OCI-LY1 (cell line): ENCODE measurements at regions not wholly inside any gene's neighbourhood (a gene's known extent, or its start where the extent isn't known, plus 50 kb on each side); places are given as distances from the start of the nearest gene placed in this dataset.

ENCODE experiments used
- EZH2 ChIP-seq: fragments of 200-600 bp; sonication (generic), shearing (Covaris generic); IDR thresholded peaks from 2 replicates; pipeline ENCODE4 v1.8.0; 2017; ENCODE audit warnings: borderline replicate concordance, mixed run types, mild to moderate bottlenecking, antibody characterized with exemption, low read length, moderate library complexity, mixed read lengths
- TF ChIP-seq, protein P1 (sequence below): fragments of 200-600 bp; sonication (generic), shearing (Covaris generic); IDR thresholded peaks from 2 replicates; pipeline ENCODE4 v1.5.1; 2017; ENCODE audit warnings: mild to moderate bottlenecking, antibody characterized with exemption, low read length, moderate library complexity, mixed read lengths

- TF ChIP-seq, protein P1, sequence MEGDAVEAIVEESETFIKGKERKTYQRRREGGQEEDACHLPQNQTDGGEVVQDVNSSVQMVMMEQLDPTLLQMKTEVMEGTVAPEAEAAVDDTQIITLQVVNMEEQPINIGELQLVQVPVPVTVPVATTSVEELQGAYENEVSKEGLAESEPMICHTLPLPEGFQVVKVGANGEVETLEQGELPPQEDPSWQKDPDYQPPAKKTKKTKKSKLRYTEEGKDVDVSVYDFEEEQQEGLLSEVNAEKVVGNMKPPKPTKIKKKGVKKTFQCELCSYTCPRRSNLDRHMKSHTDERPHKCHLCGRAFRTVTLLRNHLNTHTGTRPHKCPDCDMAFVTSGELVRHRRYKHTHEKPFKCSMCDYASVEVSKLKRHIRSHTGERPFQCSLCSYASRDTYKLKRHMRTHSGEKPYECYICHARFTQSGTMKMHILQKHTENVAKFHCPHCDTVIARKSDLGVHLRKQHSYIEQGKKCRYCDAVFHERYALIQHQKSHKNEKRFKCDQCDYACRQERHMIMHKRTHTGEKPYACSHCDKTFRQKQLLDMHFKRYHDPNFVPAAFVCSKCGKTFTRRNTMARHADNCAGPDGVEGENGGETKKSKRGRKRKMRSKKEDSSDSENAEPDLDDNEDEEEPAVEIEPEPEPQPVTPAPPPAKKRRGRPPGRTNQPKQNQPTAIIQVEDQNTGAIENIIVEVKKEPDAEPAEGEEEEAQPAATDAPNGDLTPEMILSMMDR, result no peak
- no peak for TF ChIP-seq EZH2
These were observed 259.1 kb downstream of the SYK start for GRCh38 chr9:91060520-91061343.
